ELR (cell line): ENCODE measurements at regions not wholly inside any gene's neighbourhood (a gene's known extent, or its start where the extent isn't known, plus 50 kb on each side); places are given as distances from the start of the nearest gene placed in this dataset.
A peak's percentile ranks its signal among the peaks of the same experiment; 100 is the strongest.
"Not testable (repeated sequence)": the region's sequence is repeated elsewhere in the genome, so short reads cannot be mapped to it uniquely, and the experiment has no call there.

ENCODE experiments used
- DNase-seq: peaks from one replicate; pipeline ENCODE4 v3.0.0-alpha.2; 2015; ENCODE audit warnings: low read depth

GRCh38 chr4:26044983-26045382, 131.0 kb downstream of the SMIM20 start:
- DNase-seq = no peak

GRCh38 chr4:26047795-26048194, 133.8 kb downstream of the SMIM20 start:
- DNase-seq = no peak

- DNase-seq = peak; percentile 89
These were observed 134.4 kb downstream of the SMIM20 start for GRCh38 chr4:26048378-26048882.

- DNase-seq = peak; percentile 43
These were observed 134.9 kb downstream of the SMIM20 start for GRCh38 chr4:26048950-26049349.

GRCh38 chr4:26049447-26049846, 135.4 kb downstream of the SMIM20 start:
- no peak for DNase-seq

- DNase-seq = no peak
These were observed 136.2 kb downstream of the SMIM20 start for GRCh38 chr4:26050212-26050643.

GRCh38 chr4:26050671-26051070, 136.7 kb downstream of the SMIM20 start:
- DNase-seq = no peak

- DNase-seq = no peak
These were observed 137.2 kb downstream of the SMIM20 start for GRCh38 chr4:26051240-26051639.

- DNase-seq = no peak
These were observed 138.9 kb downstream of the SMIM20 start for GRCh38 chr4:26052663-26053541.

GRCh38 chr4:26053761-26054160, 139.7 kb downstream of the SMIM20 start:
- no peak for DNase-seq

GRCh38 chr4:26055855-26056254, 141.8 kb downstream of the SMIM20 start:
- no peak for DNase-seq

- DNase-seq = no peak
These were observed 142.4 kb downstream of the SMIM20 start for GRCh38 chr4:26056406-26056805.

- not testable (repeated sequence) for DNase-seq
These were observed 143.8 kb downstream of the SMIM20 start for GRCh38 chr4:26057839-26058238.

GRCh38 chr4:26058537-26058936, 144.5 kb downstream of the SMIM20 start:
- DNase-seq = no peak

- DNase-seq = no peak
These were observed 145.6 kb downstream of the SMIM20 start for GRCh38 chr4:26059391-26060154.

- DNase-seq = peak; percentile 52
These were observed 146.3 kb downstream of the SMIM20 start for GRCh38 chr4:26060286-26060685.

- peak; percentile 75 for DNase-seq
These were observed 147.4 kb downstream of the SMIM20 start for GRCh38 chr4:26061248-26061986.

- DNase-seq = no peak
These were observed 148.2 kb downstream of the SMIM20 start for GRCh38 chr4:26062215-26062614.

- DNase-seq = not testable (repeated sequence)
These were observed 150.0 kb downstream of the SMIM20 start for GRCh38 chr4:26064009-26064408.

- DNase-seq = peak; percentile 60
These were observed 151.8 kb downstream of the SMIM20 start for GRCh38 chr4:26065833-26066232.

- DNase-seq = no peak
These were observed 153.0 kb downstream of the SMIM20 start for GRCh38 chr4:26067035-26067434.

- peak; percentile 62 for DNase-seq
These were observed 155.2 kb downstream of the SMIM20 start for GRCh38 chr4:26069218-26069617.
